ENCODE measurements at regions not wholly inside any gene's neighbourhood (a gene's known extent, or its start where the extent isn't known, plus 50 kb on each side); places are given as distances from the start of the nearest gene placed in this dataset.
A peak's percentile ranks its signal among the peaks of the same experiment; 100 is the strongest.

DNA sequence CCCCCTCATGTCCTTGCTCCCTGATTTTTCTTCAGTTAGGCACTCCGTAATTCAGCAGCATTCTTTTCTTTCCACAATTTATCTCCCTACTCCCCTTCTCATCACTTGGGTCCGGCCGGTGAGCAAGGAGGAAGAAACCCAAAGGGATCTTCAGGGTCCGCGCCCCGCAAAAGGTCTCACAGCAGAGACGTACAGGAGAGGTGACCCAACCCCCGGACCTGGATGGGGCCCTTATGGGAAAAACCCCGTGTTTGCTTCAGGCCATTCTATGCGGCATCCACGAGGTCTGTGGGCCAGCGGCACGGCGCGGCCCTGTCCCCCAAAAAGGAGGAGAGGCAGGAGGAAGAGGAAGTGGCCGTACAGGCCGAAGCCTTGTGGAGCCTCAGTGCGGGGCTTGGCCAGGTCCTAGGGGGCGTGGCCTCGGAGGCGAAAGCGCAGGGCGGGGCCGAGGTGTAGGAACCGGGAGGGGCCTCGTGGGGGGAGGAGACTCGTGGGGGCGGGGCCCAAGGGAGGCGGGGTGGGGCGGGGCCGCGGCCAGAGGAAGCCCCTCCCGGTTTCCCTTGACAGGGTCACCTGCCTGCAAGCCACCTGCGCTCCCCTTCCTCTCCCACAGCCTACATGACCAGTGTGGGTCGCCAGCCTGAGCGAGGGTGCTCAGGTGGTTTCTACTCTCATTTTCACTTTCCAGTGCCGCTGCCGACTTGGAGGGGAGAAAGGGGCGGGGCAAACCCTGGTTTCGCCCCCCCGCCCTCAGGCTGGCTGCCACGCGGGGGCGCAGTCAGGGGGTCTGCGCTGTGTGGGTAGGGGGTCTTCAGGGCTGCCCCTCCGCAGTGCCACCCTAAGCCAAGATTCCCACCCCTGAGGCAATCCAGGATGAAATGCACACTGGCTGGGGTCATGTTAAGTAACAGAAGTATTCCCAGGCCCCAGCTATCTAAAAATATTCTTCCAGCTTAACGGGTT is 156.4 kb upstream of the XPO1 start:
- no peaks in the 10 kb centered on the region for H3K9me3 Mint-ChIP-seq (ENCODE audit: unreplicated experiment)
- intact Hi-C loops (cut with micrococcal nuclease; ENCODE audit: unreplicated experiment), result loop anchor here (1.0 kb wide), 1 partner anchor 70 kb away; no protein-coding TSS in a partner anchor
- no peaks in the 10 kb centered on the region for H3K36me3 ChIP-seq (ENCODE audit: control insufficient read depth, insufficient read depth, low read length)
- peak; percentile 94 to 95 for DNase-seq
- no TSS peak for BruUV-seq (replicated peaks)
- H3K4me1 ChIP-seq, result no peaks in the 10 kb centered on the region
- H3K27me3 Mint-ChIP-seq (ENCODE audit: insufficient read depth, unreplicated experiment), result no peaks in the 10 kb centered on the region
- peak; percentile 52 to 57 for TF ChIP-seq CTCF (IDR thresholded peaks at IDR 0.05; ENCODE audit: insufficient read depth in 1 of 2, low read depth in 1 of 2, low read length in 1 of 2, severe bottlenecking in 1 of 2, unreplicated experiment in 1 of 2)
- H3K27ac Mint-ChIP-seq (ENCODE audit: unreplicated experiment), result peak overlapping the region; percentile 65
- H3K36me3 Mint-ChIP-seq (ENCODE audit: insufficient read depth, unreplicated experiment), result no peaks in the 10 kb centered on the region
- CTCF ChIA-PET, result no interaction called here
- no peaks in the 10 kb centered on the region for H3K9me3 ChIP-seq
- POLR2A ChIA-PET, result no interaction called here
- H3K4me1 Mint-ChIP-seq (ENCODE audit: low read depth, unreplicated experiment), result no peaks in the 10 kb centered on the region
- peak overlapping the region; percentile 72 for H3K4me3 ChIP-seq (ENCODE audit: low read depth, low read length)
- H3K27me3 ChIP-seq (replicated peaks; ENCODE audit: control insufficient read depth, insufficient read depth, low read length), result no peaks in the 10 kb centered on the region
- peak overlapping the region; percentile 75 for H3K4me3 Mint-ChIP-seq (ENCODE audit: unreplicated experiment)

DNA sequence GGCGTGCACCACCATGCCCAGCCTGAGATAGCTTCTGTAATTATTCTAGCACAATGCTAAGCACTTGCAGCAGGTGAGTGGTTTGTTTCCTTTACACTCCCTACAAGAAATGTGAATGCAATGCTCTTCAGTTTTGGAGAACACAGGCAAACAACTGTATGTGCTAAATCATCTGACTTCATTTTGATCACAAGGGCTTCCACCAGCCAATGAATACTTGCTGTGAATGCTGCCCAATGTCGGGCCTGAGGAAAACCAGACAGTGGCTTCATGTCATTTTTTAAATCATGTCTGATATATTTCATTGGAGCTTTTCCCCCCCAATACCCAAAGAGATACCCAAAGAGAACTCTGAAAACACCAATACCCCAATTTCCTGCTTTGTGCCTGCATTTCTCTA is 155.6 kb upstream of the XPO1 start:
- BruUV-seq (replicated peaks), result no TSS peak
- no peak for DNase-seq
- Mint-ChIP-seq H3K4me3 (ENCODE audit: unreplicated experiment) (peak overlapping the region; percentile 75), H3K9me3 (ENCODE audit: unreplicated experiment) (no peaks in the 10 kb centered on the region), H3K4me1 (ENCODE audit: low read depth, unreplicated experiment) (no peaks in the 10 kb centered on the region), H3K27ac (ENCODE audit: unreplicated experiment) (no peak overlapping the region), H3K27me3 (ENCODE audit: insufficient read depth, unreplicated experiment) (no peaks in the 10 kb centered on the region), H3K36me3 (ENCODE audit: insufficient read depth, unreplicated experiment) (no peaks in the 10 kb centered on the region)
- Histone ChIP-seq H3K4me3 (ENCODE audit: low read depth, low read length) (no peak overlapping the region), H3K4me1 (no peaks in the 10 kb centered on the region), H3K9me3 (no peaks in the 10 kb centered on the region), H3K36me3 (ENCODE audit: control insufficient read depth, insufficient read depth, low read length) (no peaks in the 10 kb centered on the region), H3K27me3 (replicated peaks; ENCODE audit: control insufficient read depth, insufficient read depth, low read length) (no peaks in the 10 kb centered on the region)
- intact Hi-C loops (cut with micrococcal nuclease; ENCODE audit: unreplicated experiment), result no loop called here
- ChIA-PET CTCF (no interaction called here), POLR2A (no interaction called here)
- no peak for TF ChIP-seq CTCF (IDR thresholded peaks at IDR 0.05; ENCODE audit: insufficient read depth in 1 of 2, low read depth in 1 of 2, low read length in 1 of 2, severe bottlenecking in 1 of 2, unreplicated experiment in 1 of 2)

GRCh38 chr2:61690078-61690596 is 152.0 kb upstream of the XPO1 start:
- CTCF ChIA-PET, result no interaction called here
- no peaks in the 10 kb centered on the region for H3K9me3 Mint-ChIP-seq (ENCODE audit: unreplicated experiment)
- no peak for TF ChIP-seq CTCF (IDR thresholded peaks at IDR 0.05; ENCODE audit: insufficient read depth in 1 of 2, low read depth in 1 of 2, low read length in 1 of 2, severe bottlenecking in 1 of 2, unreplicated experiment in 1 of 2)
- Histone ChIP-seq H3K27me3 (replicated peaks; ENCODE audit: control insufficient read depth, insufficient read depth, low read length) (no peaks in the 10 kb centered on the region), H3K4me1 (no peaks in the 10 kb centered on the region), H3K36me3 (ENCODE audit: control insufficient read depth, insufficient read depth, low read length) (no peaks in the 10 kb centered on the region), H3K4me3 (ENCODE audit: low read depth, low read length) (no peak overlapping the region), H3K9me3 (no peaks in the 10 kb centered on the region)
- BruUV-seq (replicated peaks), result no TSS peak
- POLR2A ChIA-PET, result no interaction called here
- H3K4me1 Mint-ChIP-seq (ENCODE audit: low read depth, unreplicated experiment), result no peaks in the 10 kb centered on the region
- no peak overlapping the region for H3K4me3 Mint-ChIP-seq (ENCODE audit: unreplicated experiment)
- no peaks in the 10 kb centered on the region for H3K36me3 Mint-ChIP-seq (ENCODE audit: insufficient read depth, unreplicated experiment)
- no peak for DNase-seq
- intact Hi-C loops (cut with micrococcal nuclease; ENCODE audit: unreplicated experiment), result no loop called here
- H3K27me3 Mint-ChIP-seq (ENCODE audit: insufficient read depth, unreplicated experiment), result no peaks in the 10 kb centered on the region
- no peak overlapping the region for H3K27ac Mint-ChIP-seq (ENCODE audit: unreplicated experiment)
